ENCODE measurements at regions not wholly inside any gene's neighbourhood (a gene's known extent, or its start where the extent isn't known, plus 50 kb on each side); places are given as distances from the start of the nearest gene placed in this dataset.

DNA sequence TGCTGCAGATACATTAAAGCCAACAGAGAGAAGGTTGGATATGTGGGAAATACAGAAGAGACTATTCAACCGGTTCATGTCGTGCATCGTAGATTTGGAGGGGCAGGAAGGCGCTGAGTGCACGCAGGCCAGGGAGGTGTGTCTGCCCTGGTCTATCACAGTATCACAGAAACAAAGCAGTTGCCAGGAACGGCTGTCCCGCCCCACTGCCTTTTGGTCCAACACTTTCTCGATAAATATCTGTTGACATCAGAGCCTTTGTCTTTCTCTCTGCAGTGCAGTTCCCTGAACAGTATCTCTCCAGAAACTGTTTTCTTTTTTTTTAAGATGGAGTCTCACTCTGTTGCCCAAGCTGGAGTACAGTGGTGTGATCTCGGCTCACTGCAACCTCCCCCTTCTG, 151.1 kb upstream of the BCOR start:
- POLR2A ChIA-PET: no interaction called here
- DNase-seq (ENCODE audit: low read depth, low spot score): no peak
- CTCF ChIA-PET: no interaction called here
- no peak overlapping the region for H3K4me3 ChIP-seq (ENCODE audit: low read depth, low read length)
- TF ChIP-seq, protein P1, sequence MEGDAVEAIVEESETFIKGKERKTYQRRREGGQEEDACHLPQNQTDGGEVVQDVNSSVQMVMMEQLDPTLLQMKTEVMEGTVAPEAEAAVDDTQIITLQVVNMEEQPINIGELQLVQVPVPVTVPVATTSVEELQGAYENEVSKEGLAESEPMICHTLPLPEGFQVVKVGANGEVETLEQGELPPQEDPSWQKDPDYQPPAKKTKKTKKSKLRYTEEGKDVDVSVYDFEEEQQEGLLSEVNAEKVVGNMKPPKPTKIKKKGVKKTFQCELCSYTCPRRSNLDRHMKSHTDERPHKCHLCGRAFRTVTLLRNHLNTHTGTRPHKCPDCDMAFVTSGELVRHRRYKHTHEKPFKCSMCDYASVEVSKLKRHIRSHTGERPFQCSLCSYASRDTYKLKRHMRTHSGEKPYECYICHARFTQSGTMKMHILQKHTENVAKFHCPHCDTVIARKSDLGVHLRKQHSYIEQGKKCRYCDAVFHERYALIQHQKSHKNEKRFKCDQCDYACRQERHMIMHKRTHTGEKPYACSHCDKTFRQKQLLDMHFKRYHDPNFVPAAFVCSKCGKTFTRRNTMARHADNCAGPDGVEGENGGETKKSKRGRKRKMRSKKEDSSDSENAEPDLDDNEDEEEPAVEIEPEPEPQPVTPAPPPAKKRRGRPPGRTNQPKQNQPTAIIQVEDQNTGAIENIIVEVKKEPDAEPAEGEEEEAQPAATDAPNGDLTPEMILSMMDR (IDR thresholded peaks at IDR 0.05; ENCODE audit: insufficient read depth, low read length, missing control alignments): no peak

- TF ChIP-seq, protein P1 (IDR thresholded peaks at IDR 0.05; ENCODE audit: insufficient read depth, low read length, missing control alignments): no peak
- no peak for DNase-seq (ENCODE audit: low read depth, low spot score)
- H3K4me3 ChIP-seq (ENCODE audit: low read depth, low read length): no peak overlapping the region
- POLR2A ChIA-PET: no interaction called here
- CTCF ChIA-PET: no interaction called here
These were observed 150.3 kb upstream of the BCOR start for GRCh38 chrX:40247848-40248622.

GRCh38 chrX:40247382-40247781, 149.6 kb upstream of the BCOR start:
- DNase-seq (ENCODE audit: low read depth, low spot score): no peak
- ChIA-PET POLR2A (no interaction called here), CTCF (no interaction called here)
- no peak overlapping the region for H3K4me3 ChIP-seq (ENCODE audit: low read depth, low read length)
- TF ChIP-seq, protein P1 (IDR thresholded peaks at IDR 0.05; ENCODE audit: insufficient read depth, low read length, missing control alignments): no peak

DNA sequence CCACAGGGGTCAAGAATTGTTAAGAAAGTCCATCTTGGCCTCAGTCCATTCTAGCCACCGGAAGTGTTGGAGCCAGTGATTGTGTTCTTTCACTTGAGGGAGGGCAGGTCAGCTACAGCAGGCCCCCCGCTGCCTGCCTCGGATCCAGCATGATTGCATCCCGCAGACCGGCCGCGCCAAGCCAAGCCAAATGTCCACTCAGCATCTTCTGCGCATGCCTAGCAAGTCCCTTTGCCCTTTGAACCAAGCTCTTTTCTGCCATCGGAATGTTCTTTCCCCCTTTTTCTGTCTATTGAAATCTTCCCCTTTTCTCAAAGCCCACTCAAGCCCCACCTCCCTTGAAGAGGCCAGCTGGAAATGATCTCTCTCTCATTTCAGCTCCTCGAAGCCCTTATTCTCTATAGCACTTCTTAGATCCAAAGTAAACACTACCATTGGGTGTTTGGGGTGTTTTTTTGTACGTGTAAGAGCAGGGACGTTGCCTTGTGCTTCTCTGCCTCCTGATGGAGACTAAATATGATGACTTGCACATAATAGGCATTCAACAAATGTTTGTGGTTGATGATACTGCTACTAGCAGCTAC, 147.8 kb upstream of the BCOR start:
- ChIA-PET CTCF (interaction anchor here (0.9 to 1.1 kb wide), 2 partner anchors 16 to 515 kb away, joined by 3 to 4 read pairs; no protein-coding TSS in a partner anchor), POLR2A (interaction anchor here (0.6 kb wide), 1 partner anchor 12 kb away, joined by 3 read pairs; no protein-coding TSS in a partner anchor)
- TF ChIP-seq, protein P1 (IDR thresholded peaks at IDR 0.05; ENCODE audit: insufficient read depth, low read length, missing control alignments): no peak
- no peak for DNase-seq (ENCODE audit: low read depth, low spot score)
- no peak overlapping the region for H3K4me3 ChIP-seq (ENCODE audit: low read depth, low read length)

- ChIA-PET CTCF (interaction anchor here (0.9 to 1.1 kb wide), 2 partner anchors 16 to 514 kb away, joined by 3 to 4 read pairs; no protein-coding TSS in a partner anchor), POLR2A (interaction anchor here (0.6 kb wide), 1 partner anchor 11 kb away, joined by 3 read pairs; no protein-coding TSS in a partner anchor)
- H3K4me3 ChIP-seq (ENCODE audit: low read depth, low read length): no peak overlapping the region
- DNase-seq (ENCODE audit: low read depth, low spot score): no peak
- TF ChIP-seq, protein P1 (IDR thresholded peaks at IDR 0.05; ENCODE audit: insufficient read depth, low read length, missing control alignments): peak; percentile 2
These were observed 147.2 kb upstream of the BCOR start for GRCh38 chrX:40244980-40245379.

GRCh38 chrX:40243755-40244515, 146.2 kb upstream of the BCOR start:
- POLR2A ChIA-PET: no interaction called here
- CTCF ChIA-PET: no interaction called here
- DNase-seq (ENCODE audit: low read depth, low spot score): no peak
- TF ChIP-seq, protein P1 (IDR thresholded peaks at IDR 0.05; ENCODE audit: insufficient read depth, low read length, missing control alignments): no peak
- no peak overlapping the region for H3K4me3 ChIP-seq (ENCODE audit: low read depth, low read length)
